ENCODE measurements at regions not wholly inside any gene's neighbourhood (a gene's known extent, or its start where the extent isn't known, plus 50 kb on each side); places are given as distances from the start of the nearest gene placed in this dataset.

- no peaks in the 10 kb centered on the region for H3K9me3 ChIP-seq (replicated peaks; ENCODE audit: control insufficient read depth, insufficient read depth, low read depth, low read length)
- intact Hi-C loops (cut with micrococcal nuclease) (no loop called here), in situ Hi-C loops (cut with MboI) (no loop called here)
- no TSS peak for BruUV-seq (replicated peaks)
- FAIRE-seq (no peak), ATAC-seq (no peak), DNase-seq (ENCODE audit: extremely low read depth in 1 of 4, low spot score in 3 of 4) (no peak)
- H2AFZ ChIP-seq (ENCODE audit: low read depth, low read length): no peak overlapping the region
- CTCF ChIA-PET (ENCODE audit: low intra/inter-chr PET ratio): no interaction called here
- no peaks in the 10 kb centered on the region for H3K4me1 ChIP-seq (replicated peaks in 1 of 2; ENCODE audit: control insufficient read depth in 2 of 2, insufficient read depth in 2 of 2, low read length in 2 of 2)
- WGBS (ENCODE audit: insufficient coverage, low coverage, missing lambda C conversion rate): 0% methylated on average over 3 of the region's 3 CpGs
- no peak overlapping the region for H3K9ac ChIP-seq (ENCODE audit: insufficient read depth in 1 of 2, low read depth in 2 of 2, low read length in 2 of 2)
- no peaks in the 10 kb centered on the region for H3K9me1 ChIP-seq (ENCODE audit: control insufficient read depth, insufficient read depth, low read length)
- POLR2A ChIA-PET: no interaction called here
- no peak overlapping the region for H3K27ac ChIP-seq (ENCODE audit: extremely low read depth, low read depth, low read length)
- H3K79me2 ChIP-seq (ENCODE audit: control insufficient read depth, insufficient read depth, low read length): no peaks in the 10 kb centered on the region
- H3K4me2 ChIP-seq (ENCODE audit: insufficient read depth, low read length): no peak overlapping the region
- no peak overlapping the region for H3K4me3 ChIP-seq
- peaks cover 0 to 6% of the 10 kb centered on the region in 2 experiments; a peak in 2 of 5 replicates for H3K27me3 ChIP-seq (ENCODE audit: control insufficient read depth in 2 of 2, insufficient read depth in 2 of 2, low read length in 2 of 2)
- no peaks in the 10 kb centered on the region for H3K36me3 ChIP-seq (ENCODE audit: control insufficient read depth, insufficient read depth, low read length)
- H4K20me1 ChIP-seq (replicated peaks; ENCODE audit: control insufficient read depth, insufficient read depth, low read length): no peaks in the 10 kb centered on the region
- no peak for TF ChIP-seq ZNF354B (CRISPR knock-in tag; IDR thresholded peaks at IDR 0.05)
- peak; percentile 19 for TF ChIP-seq RBM25 (IDR thresholded peaks at IDR 0.05; ENCODE audit: low read depth, low read length, severe bottlenecking)
Measured at GRCh38 chr15:99907698-99908097, 174.5 kb upstream of the LYSMD4 start.

GRCh38 chr15:99906793-99907192 is 173.6 kb upstream of the LYSMD4 start:
- WGBS (ENCODE audit: insufficient coverage, low coverage, missing lambda C conversion rate): 0% methylated on average over 4 of the region's 4 CpGs
- Histone ChIP-seq H3K4me1 (replicated peaks in 1 of 2; ENCODE audit: control insufficient read depth in 2 of 2, insufficient read depth in 2 of 2, low read length in 2 of 2) (no peaks in the 10 kb centered on the region), H3K9ac (ENCODE audit: insufficient read depth in 1 of 2, low read depth in 2 of 2, low read length in 2 of 2) (no peak overlapping the region), H3K4me3 (no peak overlapping the region), H2AFZ (ENCODE audit: low read depth, low read length) (no peak overlapping the region), H3K9me1 (ENCODE audit: control insufficient read depth, insufficient read depth, low read length) (no peaks in the 10 kb centered on the region), H3K36me3 (ENCODE audit: control insufficient read depth, insufficient read depth, low read length) (no peaks in the 10 kb centered on the region), H3K27me3 (ENCODE audit: control insufficient read depth in 2 of 2, insufficient read depth in 2 of 2, low read length in 2 of 2) (peaks cover 0 to 6% of the 10 kb centered on the region in 2 experiments; a peak in 2 of 5 replicates), H3K9me3 (replicated peaks; ENCODE audit: control insufficient read depth, insufficient read depth, low read depth, low read length) (no peaks in the 10 kb centered on the region), H4K20me1 (replicated peaks; ENCODE audit: control insufficient read depth, insufficient read depth, low read length) (no peaks in the 10 kb centered on the region), H3K4me2 (ENCODE audit: insufficient read depth, low read length) (no peak overlapping the region), H3K27ac (ENCODE audit: extremely low read depth, low read depth, low read length) (no peak overlapping the region), H3K79me2 (ENCODE audit: control insufficient read depth, insufficient read depth, low read length) (no peaks in the 10 kb centered on the region)
- no peak for FAIRE-seq
- in situ Hi-C loops (cut with MboI): no loop called here
- ChIA-PET POLR2A (no interaction called here), CTCF (ENCODE audit: low intra/inter-chr PET ratio) (no interaction called here)
- intact Hi-C loops (cut with micrococcal nuclease): no loop called here
- no peak for ATAC-seq
- DNase-seq (ENCODE audit: extremely low read depth in 1 of 4, low spot score in 3 of 4): no peak
- BruUV-seq (replicated peaks): no TSS peak
- peak; percentile 21; the same call in 1 of the 2 replicates for TF ChIP-seq ATF3 (IDR thresholded peaks at IDR 0.05)
- TF ChIP-seq ATF3 (CRISPR knock-in tag; conservative IDR thresholded peaks at IDR 0.05): no peak
- no peak for TF ChIP-seq TRIM24 (IDR thresholded peaks at IDR 0.05)
